IMR-90 (cell line): ENCODE measurements at regions not wholly inside any gene's neighbourhood (a gene's known extent, or its start where the extent isn't known, plus 50 kb on each side); places are given as distances from the start of the nearest gene placed in this dataset.

Source experiments
- BHLHE40 ChIP-seq: fragments of 150-350 bp; IDR thresholded peaks from 2 replicates; pipeline ENCODE4 v1.6.1; 2016; ENCODE audit warnings: mild to moderate bottlenecking, low read depth, low read length
- CEBPB ChIP-seq: IDR thresholded peaks from 2 replicates; pipeline ENCODE4 v1.6.1; 2012; ENCODE audit warnings: low read depth, low read length, improper control_type of control experiment
- CHD1 ChIP-seq: IDR thresholded peaks from 2 replicates; pipeline ENCODE4 v1.6.1; 2012; ENCODE audit warnings: low read depth, low read length, improper control_type of control experiment
- FOS ChIP-seq: fragments of 150-350 bp; IDR thresholded peaks from 2 replicates; pipeline ENCODE4 v1.6.1; 2016; ENCODE audit warnings: low read depth, low read length
- MXI1 ChIP-seq: IDR thresholded peaks from 2 replicates; pipeline ENCODE4 v1.6.1; 2012; ENCODE audit warnings: low read depth, mild to moderate bottlenecking, low read length, moderate library complexity, borderline replicate concordance
- NFE2L2 ChIP-seq: fragments of 150-350 bp; IDR thresholded peaks from 2 replicates; pipeline ENCODE4 v1.6.1; 2016; ENCODE audit warnings: low read depth, mild to moderate bottlenecking, low read length
- POLR2A ChIP-seq: IDR thresholded peaks from 2 replicates; pipeline ENCODE4 v1.6.1; 2012; ENCODE audit warnings: mild to moderate bottlenecking, low read depth, low read length
- RAD21 ChIP-seq: IDR thresholded peaks from 2 replicates; pipeline ENCODE4 v1.6.1; 2012; ENCODE audit warnings: low read length, improper control_type of control experiment
- RCOR1 ChIP-seq: IDR thresholded peaks from 2 replicates; pipeline ENCODE4 v1.6.1; 2012; ENCODE audit warnings: mild to moderate bottlenecking, low read length, improper control_type of control experiment; ENCODE audit not compliant: insufficient replicate concordance
- RFX5 ChIP-seq: IDR thresholded peaks from 2 replicates; pipeline ENCODE4 v1.8.0; 2012; ENCODE audit warnings: low read depth, mild to moderate bottlenecking, low read length, moderate library complexity
- SMC3 ChIP-seq: fragments of 150-350 bp; IDR thresholded peaks from 2 replicates; pipeline ENCODE4 v1.6.1; 2016; ENCODE audit warnings: low read depth, mild to moderate bottlenecking, antibody characterized with exemption, low read length, moderate library complexity
- TF ChIP-seq, protein P1 (sequence below): conservative IDR thresholded peaks from 2 replicates; pipeline ENCODE4 v1.5.1; 2012; ENCODE audit warnings: mild to moderate bottlenecking, low read depth, low read length, improper control_type of control experiment
- TF ChIP-seq, protein P2 (sequence below): fragments of 150-350 bp; IDR thresholded peaks from 2 replicates; pipeline ENCODE4 v1.6.1; 2017; ENCODE audit warnings: mild to moderate bottlenecking, antibody characterized with exemption, low read length, low read depth
- TF ChIP-seq, protein P3 (sequence below): fragments of 150-350 bp; IDR thresholded peaks from 2 replicates; pipeline ENCODE4 v1.6.1; 2016; ENCODE audit warnings: low read depth, mild to moderate bottlenecking, low read length, moderate library complexity, borderline replicate concordance

DNA sequence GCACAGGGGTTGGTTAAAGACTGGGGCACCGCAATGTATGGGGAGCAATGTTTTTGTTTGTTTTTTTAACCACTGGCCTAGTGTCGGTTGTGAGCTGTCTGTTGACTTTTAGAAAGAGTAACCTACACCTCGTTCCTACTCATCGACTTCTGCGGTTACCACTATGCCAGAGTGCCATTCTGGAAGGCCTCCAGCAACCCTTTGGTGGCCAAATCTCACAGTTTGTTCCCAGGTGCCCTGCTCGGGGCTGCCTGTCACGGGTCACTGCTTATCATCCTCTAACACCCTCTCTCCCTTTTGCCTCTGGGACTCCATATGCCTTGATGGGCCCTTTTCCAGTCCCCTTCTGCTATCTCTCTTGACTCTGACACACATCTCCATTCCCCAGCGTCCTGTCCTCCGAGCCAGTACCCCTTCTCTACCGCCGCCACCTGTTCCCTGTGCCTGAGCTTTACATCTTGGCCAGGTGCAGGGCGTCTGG, 290.4 kb upstream of the C2CD4B start:
- TF ChIP-seq MXI1 (no peak), POLR2A (no peak), BHLHE40 (peak; percentile 44; the same call in 1 of the 2 replicates), SMC3 (no peak), FOS (no peak), RAD21 (no peak), CEBPB (no peak), RCOR1 (no peak), NFE2L2 (no peak), CHD1 (no peak), RFX5 (no peak)
- TF ChIP-seq, protein P1, sequence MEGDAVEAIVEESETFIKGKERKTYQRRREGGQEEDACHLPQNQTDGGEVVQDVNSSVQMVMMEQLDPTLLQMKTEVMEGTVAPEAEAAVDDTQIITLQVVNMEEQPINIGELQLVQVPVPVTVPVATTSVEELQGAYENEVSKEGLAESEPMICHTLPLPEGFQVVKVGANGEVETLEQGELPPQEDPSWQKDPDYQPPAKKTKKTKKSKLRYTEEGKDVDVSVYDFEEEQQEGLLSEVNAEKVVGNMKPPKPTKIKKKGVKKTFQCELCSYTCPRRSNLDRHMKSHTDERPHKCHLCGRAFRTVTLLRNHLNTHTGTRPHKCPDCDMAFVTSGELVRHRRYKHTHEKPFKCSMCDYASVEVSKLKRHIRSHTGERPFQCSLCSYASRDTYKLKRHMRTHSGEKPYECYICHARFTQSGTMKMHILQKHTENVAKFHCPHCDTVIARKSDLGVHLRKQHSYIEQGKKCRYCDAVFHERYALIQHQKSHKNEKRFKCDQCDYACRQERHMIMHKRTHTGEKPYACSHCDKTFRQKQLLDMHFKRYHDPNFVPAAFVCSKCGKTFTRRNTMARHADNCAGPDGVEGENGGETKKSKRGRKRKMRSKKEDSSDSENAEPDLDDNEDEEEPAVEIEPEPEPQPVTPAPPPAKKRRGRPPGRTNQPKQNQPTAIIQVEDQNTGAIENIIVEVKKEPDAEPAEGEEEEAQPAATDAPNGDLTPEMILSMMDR = no peak
- TF ChIP-seq, protein P2, sequence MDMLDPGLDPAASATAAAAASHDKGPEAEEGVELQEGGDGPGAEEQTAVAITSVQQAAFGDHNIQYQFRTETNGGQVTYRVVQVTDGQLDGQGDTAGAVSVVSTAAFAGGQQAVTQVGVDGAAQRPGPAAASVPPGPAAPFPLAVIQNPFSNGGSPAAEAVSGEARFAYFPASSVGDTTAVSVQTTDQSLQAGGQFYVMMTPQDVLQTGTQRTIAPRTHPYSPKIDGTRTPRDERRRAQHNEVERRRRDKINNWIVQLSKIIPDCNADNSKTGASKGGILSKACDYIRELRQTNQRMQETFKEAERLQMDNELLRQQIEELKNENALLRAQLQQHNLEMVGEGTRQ = no peak
- TF ChIP-seq, protein P3, sequence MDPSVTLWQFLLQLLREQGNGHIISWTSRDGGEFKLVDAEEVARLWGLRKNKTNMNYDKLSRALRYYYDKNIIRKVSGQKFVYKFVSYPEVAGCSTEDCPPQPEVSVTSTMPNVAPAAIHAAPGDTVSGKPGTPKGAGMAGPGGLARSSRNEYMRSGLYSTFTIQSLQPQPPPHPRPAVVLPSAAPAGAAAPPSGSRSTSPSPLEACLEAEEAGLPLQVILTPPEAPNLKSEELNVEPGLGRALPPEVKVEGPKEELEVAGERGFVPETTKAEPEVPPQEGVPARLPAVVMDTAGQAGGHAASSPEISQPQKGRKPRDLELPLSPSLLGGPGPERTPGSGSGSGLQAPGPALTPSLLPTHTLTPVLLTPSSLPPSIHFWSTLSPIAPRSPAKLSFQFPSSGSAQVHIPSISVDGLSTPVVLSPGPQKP = no peak
